C4-2B (cell line): ENCODE measurements at regions not wholly inside any gene's neighbourhood (a gene's known extent, or its start where the extent isn't known, plus 50 kb on each side); places are given as distances from the start of the nearest gene placed in this dataset.

Experiments used
- H3K27ac ChIP-seq: fragments of 450-650 bp; 2 replicates; pipeline ENCODE4 v1.5.1; 2017
- CTCF ChIP-seq: fragments of 450-650 bp; conservative IDR thresholded peaks from 2 replicates; pipeline ENCODE4 v1.5.1; 2017; ENCODE audit warnings: mild to moderate bottlenecking
- ZFX ChIP-seq: fragments of 450-650 bp; IDR thresholded peaks from 2 replicates; pipeline ENCODE4 v1.6.1; 2017

- H3K27ac ChIP-seq = no peak overlapping the region
- TF ChIP-seq CTCF = no peak
- no peak for TF ChIP-seq ZFX
Measured at GRCh38 chr18:8894823-8895222, 189.5 kb downstream of the MTCL1 start.

- TF ChIP-seq CTCF (no peak), ZFX (no peak)
- no peak overlapping the region for H3K27ac ChIP-seq
Measured at GRCh38 chr18:8895341-8895740, 190.0 kb downstream of the MTCL1 start.

DNA sequence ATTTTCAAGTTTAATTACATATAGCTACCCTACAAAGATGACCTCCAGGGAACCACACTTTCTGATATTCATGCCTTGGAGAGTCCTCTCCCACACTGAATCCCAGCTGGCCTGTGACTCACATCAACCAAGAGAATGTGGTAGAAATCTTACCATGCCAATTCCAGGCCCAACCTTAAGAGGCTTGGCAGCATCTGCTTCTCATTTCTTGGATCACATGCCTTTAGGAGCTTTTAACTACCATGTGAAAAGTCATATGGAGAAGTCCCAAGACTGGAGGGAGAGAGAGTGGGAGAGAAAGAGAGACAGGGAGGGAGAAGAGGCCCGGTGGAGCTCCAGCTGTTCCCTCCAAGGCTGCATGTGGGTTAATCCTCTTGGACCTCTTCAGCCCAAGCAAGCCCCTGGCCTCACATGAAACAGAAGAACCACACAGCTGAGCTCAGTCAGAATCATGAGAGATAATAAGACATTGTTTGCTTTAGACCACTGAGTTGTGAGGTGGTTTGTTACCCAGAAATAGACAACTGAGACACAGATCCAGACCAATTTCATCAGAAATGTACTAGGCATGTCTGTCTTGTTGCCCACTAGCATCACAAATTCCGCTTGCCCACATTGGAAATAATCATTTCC, 190.7 kb downstream of the MTCL1 start:
- no peak overlapping the region for H3K27ac ChIP-seq
- no peak for TF ChIP-seq ZFX
- no peak for TF ChIP-seq CTCF

DNA sequence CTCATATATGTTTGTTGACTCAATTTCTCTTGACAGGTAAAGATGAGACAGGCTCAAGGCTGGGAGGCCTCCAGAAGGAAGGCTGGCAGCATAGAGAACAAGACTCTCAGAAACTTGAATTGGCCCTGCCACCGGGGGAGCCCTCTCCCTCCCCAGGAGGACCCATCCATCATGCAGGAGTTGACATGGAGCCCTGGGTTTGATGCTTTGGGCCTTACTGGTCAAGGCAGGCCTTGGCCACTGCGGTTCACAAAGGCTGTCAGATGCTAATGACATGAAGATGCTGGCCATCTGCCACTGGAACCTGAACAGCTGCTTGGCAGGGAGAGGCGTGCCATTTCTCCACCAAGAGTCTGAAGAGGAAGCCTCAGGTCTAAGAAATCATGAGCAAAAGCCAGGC, 193.6 kb downstream of the MTCL1 start:
- H3K27ac ChIP-seq = no peak overlapping the region
- TF ChIP-seq CTCF (no peak), ZFX (no peak)

DNA sequence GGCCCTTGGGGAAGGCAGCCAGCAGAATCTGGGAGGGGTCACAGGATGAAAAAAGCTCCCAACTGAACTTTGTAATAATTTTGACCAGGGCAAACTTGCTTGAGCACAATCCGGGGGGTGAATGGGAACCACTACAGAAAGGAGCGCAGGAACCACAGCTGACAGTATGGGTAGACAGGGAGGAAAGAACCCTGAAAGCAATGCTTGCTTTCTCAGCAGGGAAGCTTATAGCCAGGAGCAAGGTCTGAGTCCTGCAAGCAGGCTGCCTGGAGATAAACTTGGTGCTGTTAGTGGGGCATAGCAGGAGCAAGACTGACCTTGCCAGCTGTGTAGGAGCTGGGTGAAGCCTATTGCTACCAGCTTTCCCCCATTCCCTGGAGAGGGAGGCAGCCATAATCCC, 195.2 kb downstream of the MTCL1 start:
- H3K27ac ChIP-seq = no peak overlapping the region
- TF ChIP-seq ZFX (no peak), CTCF (no peak)

GRCh38 chr18:8901019-8901418, 195.7 kb downstream of the MTCL1 start:
- TF ChIP-seq ZFX (no peak), CTCF (no peak)

DNA sequence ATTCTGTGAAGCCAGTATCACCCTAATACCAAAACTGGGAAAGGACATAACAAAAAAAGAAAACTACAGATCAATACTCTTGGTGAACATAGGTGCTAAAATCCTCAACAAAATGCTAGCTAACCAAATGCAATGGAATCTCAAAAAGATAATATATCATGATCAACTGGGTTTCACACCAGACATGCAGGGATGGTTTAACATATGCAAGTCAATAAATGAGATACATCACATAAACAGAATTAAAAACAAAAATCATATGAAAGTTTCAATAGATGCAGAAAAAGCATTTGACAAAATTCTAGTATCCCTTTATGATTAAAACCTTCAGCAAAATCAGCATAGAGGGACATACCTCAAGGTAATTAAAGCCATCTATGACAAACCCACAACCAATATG, 198.2 kb upstream of the NDUFV2 start:
- no peak for TF ChIP-seq CTCF
- TF ChIP-seq ZFX = no peak

More at GRCh38 chr18:8901019-8901418, 195.7 kb downstream of the MTCL1 start:
- no peak overlapping the region for H3K27ac ChIP-seq

More for the DNA sequence above, 198.2 kb upstream of the NDUFV2 start:
- no peak overlapping the region for H3K27ac ChIP-seq
